ENCODE measurements at regions not wholly inside any gene's neighbourhood (a gene's known extent, or its start where the extent isn't known, plus 50 kb on each side); places are given as distances from the start of the nearest gene placed in this dataset.

DNA sequence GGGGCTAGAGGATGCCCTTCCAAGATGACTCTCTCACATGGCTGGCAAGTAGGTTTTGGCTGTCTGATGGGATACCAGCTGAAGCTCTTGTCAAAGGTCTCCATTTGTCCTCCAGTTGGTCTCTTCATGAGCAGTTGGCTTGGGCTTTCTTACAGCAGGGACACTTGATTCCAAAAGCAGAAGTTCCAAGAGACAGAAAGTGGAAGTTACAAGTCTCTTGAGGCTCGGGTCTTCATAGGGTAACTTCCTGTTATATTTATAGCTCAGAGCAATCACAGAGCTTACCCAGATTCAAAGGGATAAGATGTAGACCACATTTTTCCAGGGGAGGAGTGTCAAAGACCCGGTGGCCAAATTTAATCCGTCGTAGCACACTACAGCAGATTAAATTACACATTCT is 440.0 kb downstream of the RFC3 start:
- no peak for DNase-seq

GRCh38 chr13:34258646-34259386 is 440.9 kb downstream of the RFC3 start:
- no peak for DNase-seq

DNA sequence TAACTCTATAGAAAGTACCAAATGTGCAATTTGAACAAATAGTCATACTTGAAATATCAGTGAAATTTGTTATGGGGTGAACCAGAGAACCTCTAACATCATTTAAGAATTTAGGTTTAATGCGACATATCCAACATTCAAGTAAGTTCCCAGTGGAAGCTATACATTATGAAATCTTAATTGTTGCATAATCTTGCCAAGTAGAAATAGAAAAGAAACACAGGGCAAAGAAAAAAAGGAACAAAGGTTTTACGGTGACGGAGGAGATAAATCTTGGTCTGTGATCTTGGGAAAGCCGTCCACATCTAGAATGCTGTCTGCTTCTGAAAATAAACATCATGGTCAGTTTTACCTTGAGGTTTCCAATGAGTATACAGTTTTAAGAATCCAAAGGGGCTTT is 445.7 kb downstream of the RFC3 start:
- no peak for DNase-seq

- no peak for DNase-seq
These were observed 447.2 kb downstream of the RFC3 start for GRCh38 chr13:34265046-34265679.

GRCh38 chr13:34276764-34277163 is 458.8 kb downstream of the RFC3 start:
- DNase-seq, result no peak

- no peak for DNase-seq
These were observed 460.0 kb downstream of the RFC3 start for GRCh38 chr13:34277936-34278335.

- DNase-seq, result no peak
These were observed 460.8 kb downstream of the RFC3 start for GRCh38 chr13:34278780-34279179.

GRCh38 chr13:34290661-34291060 is 472.7 kb downstream of the RFC3 start:
- no peak for DNase-seq

DNA sequence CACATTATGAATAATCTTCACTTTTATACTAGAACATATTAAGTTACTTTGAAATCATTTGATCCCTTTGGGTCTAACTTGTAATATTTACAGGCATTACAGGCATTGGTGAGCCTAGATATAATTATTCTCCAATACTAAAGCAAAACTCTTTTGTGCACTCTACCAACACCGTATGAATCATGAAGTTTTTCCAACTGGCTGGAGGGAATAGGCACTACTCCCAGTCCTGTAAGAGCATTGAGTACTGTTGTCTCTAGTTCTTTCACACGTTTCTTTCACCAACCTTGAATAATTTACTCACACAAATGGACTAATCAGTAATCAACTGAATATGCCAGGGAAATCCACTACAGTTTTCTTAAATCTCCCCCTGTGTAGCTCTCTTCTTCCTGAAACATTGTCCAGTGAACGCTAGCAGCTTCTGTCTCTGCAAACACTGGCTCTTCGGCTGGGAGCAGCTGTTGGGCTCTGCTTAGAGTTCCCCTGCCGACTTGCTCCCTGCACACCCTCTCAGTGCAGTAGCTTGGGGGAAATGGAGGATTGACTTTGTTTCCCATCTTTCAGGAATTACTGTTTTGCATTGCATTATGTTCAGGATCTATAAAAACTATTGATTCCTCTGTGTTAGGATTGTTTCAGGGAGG is 476.7 kb downstream of the RFC3 start:
- DNase-seq, result no peak

GRCh38 chr13:34300559-34300958 is 482.6 kb downstream of the RFC3 start:
- DNase-seq, result no peak

GRCh38 chr13:34302596-34302995 is 484.6 kb downstream of the RFC3 start:
- no peak for DNase-seq

DNA sequence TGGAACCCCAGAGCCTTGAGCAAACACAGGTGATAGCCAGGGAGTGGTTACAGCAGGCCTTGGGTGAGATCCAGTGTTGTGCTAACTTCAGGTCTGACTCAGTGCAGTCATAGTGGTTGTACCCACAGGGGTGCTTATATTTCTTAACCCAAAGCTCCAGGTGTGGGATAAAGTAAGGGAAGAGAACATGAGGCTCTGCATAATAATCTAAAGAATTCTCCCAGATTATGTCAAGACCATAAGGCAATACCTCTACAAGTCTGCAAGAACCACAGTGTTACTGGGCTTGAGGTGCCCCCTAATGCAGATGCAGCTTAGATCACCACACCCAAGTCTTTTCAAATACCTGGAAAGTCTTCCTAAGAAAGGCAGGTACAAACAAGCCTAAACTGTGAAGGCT is 485.4 kb downstream of the RFC3 start:
- no peak for DNase-seq

DNA sequence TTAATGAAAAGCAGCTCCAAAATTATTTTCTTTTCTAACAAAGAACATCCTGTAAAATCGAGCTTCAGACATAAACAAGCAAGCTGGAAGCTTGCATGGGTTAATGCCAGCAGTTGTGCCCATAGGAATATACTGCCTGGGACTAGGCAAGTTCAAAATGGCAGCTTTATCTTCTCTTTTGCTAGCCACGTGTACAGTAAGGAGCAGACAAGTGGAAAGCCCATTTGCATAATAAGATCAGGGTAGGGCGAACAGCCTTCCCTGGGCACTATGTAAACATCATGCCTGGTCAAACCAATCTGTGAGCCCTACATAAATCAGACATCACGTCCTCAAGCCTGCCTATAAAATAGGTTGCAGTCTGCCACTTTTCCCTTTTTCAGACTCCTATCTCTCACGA is 489.7 kb downstream of the RFC3 start:
- no peak for DNase-seq

GRCh38 chr13:34308725-34309124 is 490.8 kb downstream of the RFC3 start:
- no peak for DNase-seq

GRCh38 chr13:34310539-34310938 is 492.6 kb downstream of the RFC3 start:
- no peak for DNase-seq

GRCh38 chr13:34311251-34311650 is 493.3 kb downstream of the RFC3 start:
- no peak for DNase-seq

DNA sequence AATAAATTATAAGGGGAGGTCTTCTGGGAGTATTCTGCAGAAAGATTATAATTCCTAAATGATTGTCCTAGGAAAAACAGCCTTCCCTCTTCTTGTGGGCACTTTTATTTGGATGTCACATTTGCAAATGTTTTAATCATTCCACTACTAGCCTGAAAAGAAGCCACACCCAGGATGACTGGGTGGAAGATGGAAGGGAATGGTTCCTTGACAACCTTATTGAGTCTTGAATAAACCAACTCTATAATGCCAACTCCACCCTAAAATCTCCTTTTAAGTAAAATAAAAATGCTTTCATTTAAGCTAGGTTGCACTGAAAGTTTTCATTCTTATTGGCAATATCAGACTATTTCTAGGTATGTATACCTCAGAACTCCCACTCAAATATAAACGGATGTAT is 494.6 kb downstream of the RFC3 start:
- no peak for DNase-seq

DNA sequence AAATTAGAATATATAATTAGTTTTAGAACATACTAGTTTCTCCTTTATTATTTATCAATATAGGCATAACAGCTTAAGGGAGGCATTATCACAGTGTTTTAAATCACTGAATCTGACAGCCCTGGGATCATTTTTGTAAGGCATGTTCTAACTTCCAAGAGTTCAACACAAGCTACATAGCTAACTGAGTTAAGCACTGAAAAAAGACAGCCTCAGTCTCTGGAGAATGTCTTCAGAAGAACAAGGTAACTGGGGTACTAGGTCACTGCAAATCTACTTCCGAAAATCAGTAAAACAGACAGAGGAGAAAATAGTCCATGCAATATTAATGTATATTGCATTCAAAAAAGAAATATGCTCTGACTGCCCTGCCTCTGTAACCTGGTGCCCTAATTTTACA is 502.1 kb downstream of the RFC3 start:
- no peak for DNase-seq

GRCh38 chr13:34322014-34322742 is 504.2 kb downstream of the RFC3 start:
- no peak for DNase-seq

DNA sequence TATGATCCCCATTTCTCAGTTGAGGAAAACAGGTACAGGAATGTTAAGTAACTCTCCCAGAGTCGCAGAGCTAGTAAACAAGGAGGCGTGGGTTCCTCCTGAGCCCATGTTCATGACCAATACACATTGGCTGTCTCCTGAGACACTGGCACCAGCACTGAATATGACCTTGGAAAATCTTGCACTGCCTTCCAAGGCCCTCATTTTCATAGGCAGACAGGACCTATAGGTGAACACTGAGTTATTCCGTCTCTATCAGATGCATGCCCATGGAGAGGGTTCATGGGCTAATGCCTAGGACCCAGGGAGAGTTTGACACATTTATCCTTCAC is 504.8 kb downstream of the RFC3 start:
- DNase-seq, result no peak

- DNase-seq, result no peak
These were observed 517.4 kb downstream of the RFC3 start for GRCh38 chr13:34335014-34336007.

DNA sequence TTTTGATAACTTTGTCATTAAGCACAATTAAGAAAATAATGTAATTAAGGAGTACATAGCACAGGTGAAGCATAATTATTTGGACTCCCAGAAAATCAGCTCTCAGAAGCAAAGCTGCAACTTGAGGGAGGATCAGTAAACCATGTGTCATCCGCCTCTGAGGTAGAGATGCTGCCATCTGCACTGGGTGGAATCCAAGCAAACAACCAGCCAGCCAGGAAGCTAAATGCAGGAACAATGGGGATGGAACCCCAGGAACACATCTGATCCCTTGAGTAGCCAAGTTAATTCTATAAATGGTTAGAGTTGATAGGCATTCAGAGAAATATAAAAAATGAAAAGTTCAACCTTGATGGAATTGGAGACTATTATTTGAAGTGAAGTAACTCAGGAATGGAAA is 520.2 kb downstream of the RFC3 start:
- DNase-seq, result no peak

- no peak for DNase-seq
These were observed 522.6 kb downstream of the RFC3 start for GRCh38 chr13:34340534-34340933.

Data from 8988T (cell line).